Ovary (tissue), 7 donors: ENCODE measurements at regions not wholly inside any gene's neighbourhood (a gene's known extent, or its start where the extent isn't known, plus 50 kb on each side); places are given as distances from the start of the nearest gene placed in this dataset.
"Not testable (repeated sequence)": the region's sequence is repeated elsewhere in the genome, so short reads cannot be mapped to it uniquely, and the experiment has no call there.

ENCODE experiments used
- DNase-seq, 5 donors: peaks; one replicate each; pipeline ENCODE4 v3.0.0-alpha.2; 2019 to 2020
- H3K27ac ChIP-seq, 2 donors: fragments of 200-600 bp; one replicate each; pipeline versions ENCODE4 v1.5.1 to v1.8.0; 2019 to 2022
- H3K27me3 ChIP-seq: fragments of 200-600 bp; one replicate; pipeline ENCODE4 v1.8.0; 2022
- H3K36me3 ChIP-seq: fragments of 200-600 bp; sonication (generic); one replicate; pipeline ENCODE4 v1.5.1; 2019
- H3K4me1 ChIP-seq: one replicate; pipeline ENCODE4 v1.8.1; 2013; ENCODE audit warnings: mild to moderate bottlenecking, moderate library complexity; ENCODE audit not compliant: insufficient read depth
- H3K4me3 ChIP-seq: fragments of 200-600 bp; sonication (generic); one replicate; pipeline ENCODE4 v1.5.1; 2017
- H3K9me3 ChIP-seq, 2 donors: fragments of 200-600 bp in 1 of 2; sonication (generic) in 1 of 2; one replicate each; pipeline versions ENCODE4 v1.5.1 to v1.8.1; 2013 to 2019; ENCODE audit warnings: mild to moderate bottlenecking in 1 of 2, moderate library complexity in 1 of 2
- CTCF ChIP-seq, 3 donors: fragments of 450-650 bp in 2 of 3; fragments of 200-600 bp in 1 of 3; IDR thresholded peaks; one replicate each; pipeline versions ENCODE4 v1.5.1 to v1.8.0; 2016 to 2022; ENCODE audit warnings: antibody characterized with exemption in 3 of 3, mild to moderate bottlenecking in 1 of 3
- EP300 ChIP-seq: sonication (generic); formaldehyde crosslinking; IDR thresholded peaks from one replicate; pipeline ENCODE4 v1.6.1; 2017; ENCODE audit warnings: antibody characterized with exemption
- POLR2A ChIP-seq: fragments of 450-650 bp; IDR thresholded peaks from one replicate; pipeline ENCODE4 v1.6.1; 2017; ENCODE audit warnings: antibody characterized with exemption, mild to moderate bottlenecking, moderate library complexity
- WGBS, 3 donors: extraction: QIAGEN DNeasy Blood & Tissue Kit in 1 of 3; methylation state at CpG; one replicate each; pipeline versions ENCODE4 v1.1.5 to v1.1.7; 2013 to 2017; 5-methylcytosine and 5-hydroxymethylcytosine counted together
- intact Hi-C, 4 donors: fragments of 100-400 bp; cut with DNase I; formaldehyde crosslinking; loops; one replicate each; pipeline versions ENCODE4 v1.11.0 to v1.15.1; 2022 to 2023
- donor health status: DM: no; HTN: no; CAD: no; lungs with moderate emphysema.
- donor health status: DM: no; HTN: no; CAD: no.
- donor health status: Bipolar disorder and iron deficiency.
- donor health status: DM: no; HTN: no; CAD: no.
- donor health status: DM: yes; HTN: yes; CAD: no.

GRCh38 chr5:169374761-169375160, 73.8 kb upstream of the SLIT3 start:
- intact Hi-C loops: no loop called here

GRCh38 chr5:169374111-169374510, 73.2 kb upstream of the SLIT3 start:
- H3K27me3 ChIP-seq: no peaks in the 10 kb centered on the region
- TF ChIP-seq POLR2A (no peak), EP300 (no peak), CTCF (IDR thresholded peaks at IDR 0.05) (no peak)
- H3K4me3 ChIP-seq: no peak overlapping the region
- intact Hi-C loops: no loop called here
- no peak for DNase-seq
- H3K9me3 ChIP-seq: no peaks in the 10 kb centered on the region
- H3K36me3 ChIP-seq: no peaks in the 10 kb centered on the region
- no peaks in the 10 kb centered on the region for H3K4me1 ChIP-seq
- 80 to 89% (median 81%) methylated on average over 10 of the region's 10 CpGs for WGBS, 3 donors
- no peak overlapping the region for H3K27ac ChIP-seq

More at GRCh38 chr5:169374761-169375160, 73.8 kb upstream of the SLIT3 start:
- WGBS, 3 donors: 7 to 31% (median 12%) methylated on average over 2 of the region's 2 CpGs
- Histone ChIP-seq H3K27ac (no peak overlapping the region), H3K4me1 (no peaks in the 10 kb centered on the region), H3K9me3 (no peaks in the 10 kb centered on the region), H3K4me3 (no peak overlapping the region), H3K27me3 (no peaks in the 10 kb centered on the region), H3K36me3 (no peaks in the 10 kb centered on the region)
- TF ChIP-seq EP300 (no peak), CTCF (IDR thresholded peaks at IDR 0.05) (no peak), POLR2A (no peak)
- no peak for DNase-seq

- H3K27me3 ChIP-seq, H3K9me3 ChIP-seq, H3K4me3 ChIP-seq, intact Hi-C loops, H3K27ac ChIP-seq, H3K36me3 ChIP-seq, DNase-seq, H3K4me1 ChIP-seq: not testable (repeated sequence)
- 80 to 93% (median 91%) methylated on average over 2 of the region's 2 CpGs for WGBS, 3 donors
Measured at GRCh38 chr5:169371801-169372200, 70.9 kb upstream of the SLIT3 start.

- Histone ChIP-seq H3K4me3 (no peak overlapping the region), H3K36me3 (no peaks in the 10 kb centered on the region), H3K27me3 (peaks cover 2% of the 10 kb centered on the region), H3K9me3 (no peaks in the 10 kb centered on the region), H3K27ac (no peak overlapping the region), H3K4me1 (no peaks in the 10 kb centered on the region)
- intact Hi-C loops: no loop called here
- TF ChIP-seq POLR2A (no peak), EP300 (no peak), CTCF (IDR thresholded peaks at IDR 0.05) (no peak)
- WGBS, 3 donors: 74 to 84% (median 75%) methylated on average over 3 of the region's 3 CpGs
- no peak for DNase-seq
Measured at GRCh38 chr5:169369130-169369529, 68.2 kb upstream of the SLIT3 start.

GRCh38 chr5:169367861-169368260, 66.9 kb upstream of the SLIT3 start:
- Histone ChIP-seq H3K9me3 (no peaks in the 10 kb centered on the region), H3K36me3 (no peaks in the 10 kb centered on the region), H3K4me1 (no peaks in the 10 kb centered on the region), H3K27ac (no peak overlapping the region), H3K4me3 (no peak overlapping the region), H3K27me3 (peaks cover 2% of the 10 kb centered on the region)
- TF ChIP-seq EP300 (no peak), CTCF (IDR thresholded peaks at IDR 0.05) (no peak), POLR2A (no peak)
- intact Hi-C loops: no loop called here
- DNase-seq: no peak
- WGBS, 3 donors: 74 to 85% (median 78%) methylated on average over 2 of the region's 2 CpGs
